GM12891 (cell line): ENCODE measurements at regions not wholly inside any gene's neighbourhood (a gene's known extent, or its start where the extent isn't known, plus 50 kb on each side); places are given as distances from the start of the nearest gene placed in this dataset.
"Not testable (repeated sequence)": the region's sequence is repeated elsewhere in the genome, so short reads cannot be mapped to it uniquely, and the experiment has no call there.

Experiments
- DNase-seq: peaks from one replicate; pipeline ENCODE4 v3.0.0; 2011; ENCODE audit warnings: low spot score; ENCODE audit not compliant: insufficient read length
- FAIRE-seq: peaks from 2 replicates; lab custom pipeline; 2011; peaks lifted over from hg19 to GRCh38; lab: Jason Lieb, UNC
- PAX5 ChIP-seq: IDR thresholded peaks from 2 replicates; pipeline ENCODE4 v1.6.1; 2011; ENCODE audit warnings: low read length, moderate library complexity, mild to moderate bottlenecking; ENCODE audit not compliant: insufficient read depth, severe bottlenecking
- POLR2A ChIP-seq: IDR thresholded peaks from 2 replicates; pipeline ENCODE4 v1.6.1; 2011; ENCODE audit warnings: low read depth, low read length, control low read depth
- POLR2AphosphoS5 ChIP-seq: IDR thresholded peaks from 2 replicates; pipeline ENCODE4 v1.6.1; 2011; ENCODE audit warnings: low read depth, low read length, control low read depth
- POU2F2 ChIP-seq: IDR thresholded peaks from 2 replicates; pipeline ENCODE4 v1.6.1; 2011; ENCODE audit warnings: low read depth, mild to moderate bottlenecking, control low read depth, low read length, moderate library complexity
- SPI1 ChIP-seq: IDR thresholded peaks from 2 replicates; pipeline ENCODE4 v1.6.1; 2011; ENCODE audit warnings: low read depth, low read length, control low read depth
- TAF1 ChIP-seq: IDR thresholded peaks from 2 replicates; pipeline ENCODE4 v1.6.1; 2011; ENCODE audit warnings: low read depth, low read length, control low read depth

DNA sequence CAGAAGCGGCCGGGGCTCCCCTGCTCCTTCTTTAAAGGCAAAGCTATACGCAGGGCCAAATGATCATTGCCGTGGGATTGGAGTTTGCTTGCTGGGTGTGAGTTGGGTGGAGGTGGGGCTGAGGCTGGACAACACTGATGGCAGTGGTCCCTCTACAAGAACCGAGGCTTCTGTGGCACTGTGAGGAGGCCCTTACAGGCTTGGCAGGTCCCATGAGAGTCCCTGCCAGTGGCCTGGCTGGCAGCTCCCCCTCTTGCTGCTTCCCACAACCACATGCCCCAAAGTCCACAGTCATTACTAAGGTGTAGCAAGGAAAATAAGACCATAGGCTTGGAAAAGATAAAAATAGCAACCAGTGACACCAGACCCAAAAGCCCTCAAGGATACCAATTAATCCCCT lies 98.4 kb downstream of the ANKRD10 start:
- no peak for TF ChIP-seq POLR2A
- TF ChIP-seq POU2F2 = no peak
- no peak for TF ChIP-seq SPI1
- no peak for TF ChIP-seq PAX5
- TF ChIP-seq POLR2AphosphoS5 = no peak
- TF ChIP-seq TAF1 = no peak
- no peak for FAIRE-seq
- no peak for DNase-seq

DNA sequence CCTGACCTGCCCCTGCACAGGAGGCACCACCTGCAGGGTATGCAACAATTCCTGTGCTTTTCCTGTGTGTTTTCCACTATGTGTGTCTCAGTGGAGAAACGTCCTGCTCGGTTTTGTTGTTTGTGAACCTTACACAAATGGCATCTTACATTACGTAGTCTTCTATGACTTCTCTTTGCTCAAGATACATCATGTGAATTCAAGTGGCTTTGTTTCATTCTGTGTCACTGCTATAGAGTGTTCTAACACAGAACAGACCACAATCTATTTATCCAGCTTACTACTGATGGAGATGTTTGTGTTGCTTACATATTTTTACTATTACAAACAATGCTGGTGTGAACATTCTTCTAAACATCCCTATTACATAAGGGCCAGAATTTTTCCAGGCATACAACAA lies 97.7 kb downstream of the ANKRD10 start:
- DNase-seq = no peak
- no peak for FAIRE-seq
- TF ChIP-seq POLR2AphosphoS5 = no peak
- TF ChIP-seq POLR2A = no peak
- no peak for TF ChIP-seq TAF1
- no peak for TF ChIP-seq SPI1
- TF ChIP-seq PAX5 = no peak
- no peak for TF ChIP-seq POU2F2

DNA sequence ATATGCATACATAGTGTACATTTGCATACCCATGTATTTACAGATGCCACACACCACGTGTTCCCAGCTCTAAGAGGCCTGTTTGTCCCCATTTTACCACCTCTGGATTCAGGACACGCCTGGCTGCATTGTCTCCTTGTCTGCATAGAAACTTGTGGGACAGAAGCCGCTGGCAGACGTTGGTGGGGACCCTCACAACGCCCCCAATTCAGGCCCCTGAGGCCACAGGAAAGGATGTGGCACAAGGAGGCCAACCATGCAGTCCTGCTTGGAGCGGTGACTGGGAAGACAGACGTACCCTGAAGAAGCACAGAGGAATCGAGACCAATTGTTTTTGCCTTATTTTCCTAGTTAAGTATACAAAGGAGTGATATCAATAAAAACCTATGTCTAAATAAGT lies 96.1 kb downstream of the ANKRD10 start:
- no peak for TF ChIP-seq POLR2AphosphoS5
- TF ChIP-seq SPI1 = no peak
- TF ChIP-seq POU2F2 = no peak
- no peak for TF ChIP-seq TAF1
- no peak for TF ChIP-seq POLR2A
- TF ChIP-seq PAX5 = no peak
- FAIRE-seq (no peak), DNase-seq (no peak)

DNA sequence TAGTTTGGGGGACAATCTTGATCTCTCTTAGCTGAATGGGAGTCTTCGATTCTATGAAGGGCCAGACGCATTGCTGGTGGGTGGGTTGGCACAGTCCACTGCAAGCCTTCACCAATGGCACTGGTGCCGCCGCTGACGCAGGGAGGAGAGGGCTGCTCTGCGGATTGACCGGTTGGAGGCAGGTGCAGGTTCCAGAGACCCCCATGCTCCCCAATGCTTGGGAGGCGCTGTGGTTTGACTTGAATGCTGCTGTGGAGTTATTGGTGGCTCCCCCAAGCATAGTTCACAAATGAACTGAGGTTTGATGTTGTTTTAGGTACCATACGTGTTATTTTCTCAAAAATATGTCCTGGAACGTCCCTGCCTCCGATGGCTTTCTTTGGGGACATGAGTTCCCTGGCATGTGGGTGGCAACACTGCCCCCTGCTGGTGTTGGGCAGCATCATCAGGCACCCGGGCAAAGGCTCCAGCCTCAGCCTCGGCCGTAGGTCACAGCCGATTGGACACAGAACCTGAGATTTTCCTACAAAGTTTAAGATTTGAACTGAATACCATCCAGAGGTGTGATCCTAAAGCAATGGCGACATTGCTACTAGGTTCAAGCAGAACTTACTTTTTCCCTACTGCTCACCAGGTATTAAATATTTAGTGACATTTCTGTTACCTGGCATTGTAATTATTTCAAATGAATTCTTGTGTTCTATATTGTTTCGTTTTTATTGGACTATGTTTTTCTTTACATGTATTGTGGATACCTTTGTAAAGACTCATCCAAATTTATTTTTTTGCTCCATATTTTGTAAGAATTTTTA lies 95.5 kb downstream of the ANKRD10 start:
- peak; percentile 88 for DNase-seq
- FAIRE-seq = peak; percentile 92
- no peak for TF ChIP-seq SPI1
- no peak for TF ChIP-seq POLR2AphosphoS5
- TF ChIP-seq PAX5 = peak; percentile 34

DNA sequence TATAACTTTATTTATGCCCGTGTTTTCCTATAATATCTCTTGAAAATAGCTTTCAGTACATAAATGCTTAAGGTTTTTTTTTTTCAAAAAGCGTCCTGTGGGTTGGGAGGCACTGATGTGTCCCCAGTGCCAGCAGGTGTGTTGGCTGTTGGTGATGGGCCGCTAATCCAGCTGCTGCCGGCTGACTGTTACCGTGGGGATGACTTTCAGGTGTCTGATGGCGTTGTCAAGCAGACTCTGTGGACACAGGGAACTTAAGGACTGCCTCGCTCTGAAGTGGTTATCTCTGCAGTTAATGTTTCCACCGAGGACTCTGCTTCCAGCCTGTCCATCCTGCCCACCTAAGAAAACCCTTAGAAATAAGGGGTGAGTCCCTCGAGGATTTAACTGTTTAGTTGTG lies 94.5 kb downstream of the ANKRD10 start:
- no peak for TF ChIP-seq POU2F2
- TF ChIP-seq TAF1 = no peak
- no peak for TF ChIP-seq PAX5
- no peak for TF ChIP-seq SPI1
- TF ChIP-seq POLR2A = no peak
- TF ChIP-seq POLR2AphosphoS5 = no peak
- DNase-seq = no peak
- FAIRE-seq = no peak

DNA sequence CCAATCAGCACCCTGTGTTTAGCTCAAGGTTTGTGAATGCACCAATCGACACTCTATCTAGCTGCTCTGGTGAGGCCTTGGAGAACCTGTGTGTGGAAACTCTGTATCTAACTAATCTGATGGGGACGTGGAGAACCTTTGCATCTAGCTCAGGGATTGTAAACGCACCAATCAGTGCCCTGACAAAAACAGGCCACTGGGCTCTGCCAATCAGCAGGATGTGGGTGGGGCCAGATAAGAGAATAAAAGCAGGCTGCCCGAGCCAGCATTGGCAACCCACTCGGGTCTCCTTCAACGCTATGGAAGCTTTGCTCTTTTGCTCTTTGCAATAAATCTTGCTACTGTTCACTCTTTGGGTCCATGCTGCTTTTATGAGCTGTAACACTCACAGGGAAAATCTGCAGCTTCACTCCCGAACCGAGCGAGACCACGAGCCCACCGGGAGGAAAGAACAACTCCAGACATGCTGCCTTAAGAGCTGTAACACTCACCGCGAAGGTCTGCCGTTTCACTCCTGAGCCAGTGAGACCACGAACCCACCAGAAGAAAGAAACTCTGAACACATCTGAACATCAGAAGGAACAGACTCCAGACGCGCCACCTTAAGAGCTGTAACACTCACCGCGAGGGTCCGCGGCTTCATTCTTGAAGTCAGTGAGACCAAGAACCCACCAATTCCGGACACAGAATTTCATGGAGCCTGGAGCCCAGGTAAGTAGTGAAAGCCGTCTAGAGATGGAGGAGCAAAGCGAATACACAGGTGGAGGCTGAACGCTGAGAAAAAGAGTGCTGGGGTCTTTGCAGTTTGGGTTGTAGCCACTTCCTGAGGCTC lies 92.8 kb downstream of the ANKRD10 start:
- DNase-seq, FAIRE-seq: not testable (repeated sequence)

DNA sequence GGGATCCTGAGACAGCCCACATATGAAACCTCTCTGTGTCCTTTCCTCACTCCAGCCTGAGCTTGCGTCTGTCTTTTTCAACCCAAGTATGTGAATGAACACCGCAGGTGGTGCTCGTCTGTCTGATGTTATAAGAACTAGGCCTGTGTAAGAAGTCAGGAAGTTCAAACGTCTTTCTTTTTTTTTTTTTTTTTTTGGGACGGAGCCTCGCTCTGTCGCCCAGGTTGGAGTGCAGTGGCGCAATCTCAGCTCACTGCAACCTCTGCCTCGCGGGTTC lies 92.3 kb downstream of the ANKRD10 start:
- FAIRE-seq = no peak
- no peak for DNase-seq
- TF ChIP-seq POLR2A (no peak), PAX5 (no peak), SPI1 (no peak)

DNA sequence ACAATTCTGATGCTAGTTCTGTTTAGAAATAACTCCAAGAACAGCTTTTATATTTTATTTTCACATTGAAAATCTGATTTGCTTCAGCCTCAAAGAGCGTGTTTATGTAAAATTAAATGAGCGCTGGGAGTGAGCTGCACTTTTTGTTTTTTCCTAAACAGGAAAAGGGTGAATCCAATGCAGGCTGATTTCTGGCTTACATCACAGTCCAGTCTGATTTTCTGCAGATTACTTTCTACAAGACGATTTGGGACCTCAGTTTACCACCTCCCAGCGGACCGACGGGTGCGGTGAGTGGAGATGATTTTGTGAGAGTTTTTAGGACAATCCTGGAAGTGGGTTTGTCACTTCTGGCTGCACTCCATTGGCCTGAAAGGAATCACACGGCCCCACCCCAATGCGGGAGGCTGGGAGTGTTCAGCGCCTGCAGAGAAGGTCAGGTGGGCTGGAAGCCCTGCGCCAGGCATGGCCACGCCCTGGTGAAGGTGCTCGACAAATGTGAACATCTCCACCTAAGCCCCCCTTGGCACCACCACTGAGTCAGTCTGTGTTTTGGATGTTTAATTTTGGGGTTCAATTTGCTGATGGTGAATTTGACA lies 90.1 kb downstream of the ANKRD10 start:
- no peak for TF ChIP-seq POLR2AphosphoS5
- no peak for DNase-seq
- no peak for FAIRE-seq

DNA sequence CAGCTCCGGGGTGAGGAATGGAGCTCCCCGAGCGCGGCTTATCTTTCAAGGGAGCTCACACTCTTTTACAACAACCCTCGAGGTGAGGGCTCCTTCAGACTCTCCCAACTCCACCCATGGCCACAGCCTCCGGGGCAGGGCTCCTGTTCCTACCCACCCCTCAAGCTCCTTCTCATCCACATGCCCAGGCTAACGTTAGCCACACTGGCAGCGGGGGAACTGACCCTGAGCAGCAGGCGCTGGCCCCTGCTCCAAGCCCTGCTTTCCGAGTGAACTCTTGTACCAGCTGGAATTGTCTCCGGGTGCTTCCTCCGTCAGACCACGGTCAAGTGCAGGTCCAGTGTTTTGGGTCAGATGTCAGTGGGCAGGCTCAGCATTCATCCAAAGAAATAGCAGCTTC lies 89.4 kb downstream of the ANKRD10 start:
- DNase-seq (no peak), FAIRE-seq (no peak)
- no peak for TF ChIP-seq POLR2A

DNA sequence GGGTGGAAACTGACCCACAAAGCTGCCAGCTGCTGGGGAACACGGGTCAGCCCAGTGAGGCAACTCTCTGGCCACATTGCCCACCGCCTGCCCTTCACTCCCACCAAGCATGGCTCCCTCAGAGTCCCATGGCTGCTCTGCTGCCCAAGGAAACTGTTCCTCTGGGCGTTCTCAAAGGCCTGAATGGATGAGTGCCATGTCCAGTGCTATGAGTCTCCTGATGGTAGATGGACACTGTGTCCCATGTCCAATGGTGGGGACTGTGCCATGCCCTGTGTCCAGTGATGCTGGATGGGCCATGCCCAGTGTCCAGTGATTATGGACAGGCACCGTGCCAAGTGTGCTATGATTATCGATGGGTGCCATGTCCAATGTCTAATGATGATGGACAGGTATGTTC lies 88.8 kb downstream of the ANKRD10 start:
- TF ChIP-seq SPI1 (no peak), TAF1 (no peak), POU2F2 (no peak), POLR2A (no peak), PAX5 (no peak), POLR2AphosphoS5 (no peak)
- FAIRE-seq (no peak), DNase-seq (no peak)
